HCT116 (cell line): ENCODE measurements at regions not wholly inside any gene's neighbourhood (a gene's known extent, or its start where the extent isn't known, plus 50 kb on each side); places are given as distances from the start of the nearest gene placed in this dataset.

ENCODE experiments used
- ATAC-seq: fragments of 200-7000 bp; cut with Tn5 transposase; 2 replicates; pipeline ENCODE4 v1.9.1; 2020; ENCODE audit warnings: mild to moderate bottlenecking, moderate library complexity
- BruUV-seq: library from RNA; stranded (reverse); fragments of 400-500 nt; replicated peaks from 2 replicates; lab custom pipeline; 2021; lab: Mats Ljungman, UMichigan
- CTCF ChIA-PET: fragments of 300-600 bp; sonication (Branson Sonifier 250); formaldehyde crosslinking; loops from one replicate; lab custom pipeline; 2021; ENCODE audit warnings: antibody characterized with exemption; lab: Charles Lee
- POLR2A ChIA-PET: fragments of 300-600, 350-600 bp; sonication (Branson Sonifier 250); formaldehyde crosslinking; loops from one replicate; lab custom pipeline; 2021; ENCODE audit warnings: antibody characterized with exemption; lab: Charles Lee
- RAD21 ChIA-PET, 2 experiments: fragments of 300-600 bp; sonication (Branson Sonifier 250); formaldehyde crosslinking; loops; one replicate each; lab custom pipeline; 2023; ENCODE audit warnings: low total read pairs in 2 of 2; ENCODE audit not compliant: uncharacterized antibody in 2 of 2, unreplicated experiment in 2 of 2, low non-redundant PET in 1 of 2; lab: Charles Lee
- DNase-seq: peaks from one replicate; pipeline ENCODE4 v3.0.0-alpha.2; 2010; ENCODE audit warnings: low read depth, low spot score
- H2AFZ ChIP-seq: fragments of 200-600 bp; shearing (Covaris generic), sonication (generic); 2 replicates; pipeline ENCODE4 v1.6.1; 2017; ENCODE audit warnings: low read depth, mixed run types, mixed read lengths, antibody characterized with exemption, low read length; ENCODE audit not compliant: poor library complexity, severe bottlenecking
- H3K27ac ChIP-seq: 2 replicates; pipeline ENCODE4 v1.5.1; 2012; ENCODE audit warnings: low read depth, low read length
- H3K27me3 ChIP-seq: fragments of 200-600 bp; sonication (generic); 2 replicates; pipeline ENCODE4 v1.6.1; 2016; ENCODE audit warnings: mixed run types, low read length, mixed read lengths; ENCODE audit not compliant: insufficient read depth
- H3K36me3 ChIP-seq, 2 experiments: fragments of 200-500 bp in 1 of 2; fragments of 200-600 bp in 1 of 2; sonication (Bioruptor generic) in 1 of 2; sonication (generic) in 1 of 2; 2 replicates each; pipeline versions ENCODE4 v1.5.1 to v1.6.1; 2014 to 2016; ENCODE audit warnings: low read length in 2 of 2, inconsistent platforms in 1 of 2, mixed read lengths in 1 of 2, mixed run types in 1 of 2; ENCODE audit not compliant: insufficient read depth in 2 of 2, control insufficient read depth in 1 of 2
- H3K4me1 ChIP-seq, 2 experiments: fragments of 200-600 bp in 1 of 2; sonication (generic) in 1 of 2; 2 replicates each; pipeline versions ENCODE4 v1.5.1 to v1.6.1; 2012 to 2017; ENCODE audit warnings: low read length in 2 of 2, inconsistent platforms in 1 of 2, mild to moderate bottlenecking in 1 of 2, mixed read lengths in 1 of 2, mixed run types in 1 of 2, moderate library complexity in 1 of 2; ENCODE audit not compliant: insufficient read depth in 2 of 2, control insufficient read depth in 1 of 2
- H3K4me2 ChIP-seq: fragments of 200-600 bp; sonication (generic); 2 replicates; pipeline ENCODE4 v1.6.1; 2017; ENCODE audit warnings: mixed run types, low read length, mixed read lengths
- H3K4me3 ChIP-seq, 2 experiments: fragments of 200-600 bp in 1 of 2; sonication (generic) in 1 of 2; replicated peaks in 1 of 2; 2 replicates each; pipeline ENCODE4 v1.5.1; 2011 to 2016; ENCODE audit warnings: low read length in 2 of 2, control low read depth in 1 of 2, low read depth in 1 of 2, mild to moderate bottlenecking in 1 of 2, mixed read lengths in 1 of 2, mixed run types in 1 of 2
- H3K79me2 ChIP-seq: fragments of 200-600 bp; sonication (generic); 2 replicates; pipeline ENCODE4 v1.6.1; 2017; ENCODE audit warnings: mild to moderate bottlenecking, mixed run types, low read length, moderate library complexity, mixed read lengths; ENCODE audit not compliant: insufficient read depth
- H3K9ac ChIP-seq: fragments of 200-600 bp; sonication (generic); 2 replicates; pipeline ENCODE4 v1.6.1; 2016; ENCODE audit warnings: low read length, mixed read lengths
- H3K9me2 ChIP-seq: fragments of 200-600 bp; sonication (generic), shearing (Covaris generic); 2 replicates; pipeline ENCODE4 v1.6.1; 2017; ENCODE audit warnings: mixed run types, mild to moderate bottlenecking, moderate library complexity; ENCODE audit not compliant: insufficient read depth
- H3K9me3 ChIP-seq, 2 experiments: fragments of 200-500 bp in 1 of 2; fragments of 200-600 bp in 1 of 2; sonication (Bioruptor generic) in 1 of 2; sonication (generic) in 1 of 2; 2 replicates each; pipeline ENCODE4 v1.6.1; 2014 to 2017; ENCODE audit warnings: low read length in 2 of 2, mixed read lengths in 2 of 2, inconsistent platforms in 1 of 2, low read depth in 1 of 2, mild to moderate bottlenecking in 1 of 2, mixed run types in 1 of 2, moderate library complexity in 1 of 2; ENCODE audit not compliant: control insufficient read depth in 1 of 2, insufficient read depth in 1 of 2
- H4K20me1 ChIP-seq: fragments of 200-600 bp; sonication (generic), shearing (Covaris generic); 2 replicates; pipeline ENCODE4 v1.6.1; 2017; ENCODE audit warnings: mixed run types, mild to moderate bottlenecking, moderate library complexity; ENCODE audit not compliant: insufficient read depth
- CBX3 ChIP-seq: IDR thresholded peaks from 2 replicates; pipeline ENCODE4 v1.6.1; 2012; ENCODE audit warnings: low read depth
- CEBPB ChIP-seq: IDR thresholded peaks from 2 replicates; pipeline ENCODE4 v1.6.1; 2012; ENCODE audit warnings: low read depth
- EZH2phosphoT487 ChIP-seq: fragments of 200-600 bp; IDR thresholded peaks from 2 replicates; pipeline ENCODE4 v1.6.1; 2018; ENCODE audit warnings: antibody characterized with exemption, borderline replicate concordance
- JUND ChIP-seq: IDR thresholded peaks from 2 replicates; pipeline ENCODE4 v1.6.1; 2012
- MAX ChIP-seq: IDR thresholded peaks from 2 replicates; pipeline ENCODE4 v1.6.1; 2012
- POLR2AphosphoS5 ChIP-seq: IDR thresholded peaks from 2 replicates; pipeline ENCODE4 v1.6.1; 2011; ENCODE audit warnings: mild to moderate bottlenecking, low read depth, low read length, moderate library complexity
- REST ChIP-seq: IDR thresholded peaks from 2 replicates; pipeline ENCODE4 v1.6.1; 2012; ENCODE audit warnings: low read depth
- SIN3A ChIP-seq: IDR thresholded peaks from 2 replicates; pipeline ENCODE4 v1.6.1; 2012; ENCODE audit warnings: low read depth
- SP1 ChIP-seq: IDR thresholded peaks from 2 replicates; pipeline ENCODE4 v1.6.1; 2012; ENCODE audit warnings: low read depth
- SRF ChIP-seq: IDR thresholded peaks from 2 replicates; pipeline ENCODE4 v1.6.1; 2012; ENCODE audit warnings: low read depth
- intact Hi-C: fragments of 100-400 bp; cut with micrococcal nuclease; formaldehyde crosslinking; loops from 2 replicates; pipeline ENCODE4 v1.10.0; 2022
- TF ChIP-seq, protein P1 (sequence below): IDR thresholded peaks from 2 replicates; pipeline ENCODE4 v1.6.1; 2011; ENCODE audit warnings: mild to moderate bottlenecking, low read length, moderate library complexity; ENCODE audit not compliant: insufficient replicate concordance; ENCODE audit errors: extremely low read depth
- TF ChIP-seq, protein P2 (sequence below), 3 experiments: fragments of 200-600 bp in 1 of 3; sonication (generic) in 1 of 3; IDR thresholded peaks in 2 of 3; conservative IDR thresholded peaks in 1 of 3; 2 replicates each; pipeline ENCODE4 v1.5.1; 2012 to 2017; ENCODE audit warnings: low read depth in 2 of 3, low read length in 2 of 3, antibody characterized with exemption in 1 of 3, borderline replicate concordance in 1 of 3, control low read depth in 1 of 3, mild to moderate bottlenecking in 1 of 3, mixed read lengths in 1 of 3, mixed run types in 1 of 3, moderate library complexity in 1 of 3; ENCODE audit not compliant: insufficient read depth in 1 of 3

- Histone ChIP-seq H3K9ac (no peak overlapping the region), H2AFZ (no peak overlapping the region), H3K4me3 (no peak overlapping the region), H3K9me3 (peaks cover 0 to 8% of the 10 kb centered on the region in 2 experiments; a peak in 2 of 4 replicates), H3K36me3 (no peaks in the 10 kb centered on the region), H3K27me3 (no peaks in the 10 kb centered on the region), H4K20me1 (no peaks in the 10 kb centered on the region), H3K4me2 (no peak overlapping the region), H3K79me2 (no peaks in the 10 kb centered on the region), H3K4me1 (no peaks in the 10 kb centered on the region), H3K9me2 (no peaks in the 10 kb centered on the region; the same call in 1 of the 2 replicates), H3K27ac (no peak overlapping the region)
- POLR2A ChIA-PET = no interaction called here
- intact Hi-C loops = no loop called here
- CTCF ChIA-PET = no interaction called here
- TF ChIP-seq, protein P1, sequence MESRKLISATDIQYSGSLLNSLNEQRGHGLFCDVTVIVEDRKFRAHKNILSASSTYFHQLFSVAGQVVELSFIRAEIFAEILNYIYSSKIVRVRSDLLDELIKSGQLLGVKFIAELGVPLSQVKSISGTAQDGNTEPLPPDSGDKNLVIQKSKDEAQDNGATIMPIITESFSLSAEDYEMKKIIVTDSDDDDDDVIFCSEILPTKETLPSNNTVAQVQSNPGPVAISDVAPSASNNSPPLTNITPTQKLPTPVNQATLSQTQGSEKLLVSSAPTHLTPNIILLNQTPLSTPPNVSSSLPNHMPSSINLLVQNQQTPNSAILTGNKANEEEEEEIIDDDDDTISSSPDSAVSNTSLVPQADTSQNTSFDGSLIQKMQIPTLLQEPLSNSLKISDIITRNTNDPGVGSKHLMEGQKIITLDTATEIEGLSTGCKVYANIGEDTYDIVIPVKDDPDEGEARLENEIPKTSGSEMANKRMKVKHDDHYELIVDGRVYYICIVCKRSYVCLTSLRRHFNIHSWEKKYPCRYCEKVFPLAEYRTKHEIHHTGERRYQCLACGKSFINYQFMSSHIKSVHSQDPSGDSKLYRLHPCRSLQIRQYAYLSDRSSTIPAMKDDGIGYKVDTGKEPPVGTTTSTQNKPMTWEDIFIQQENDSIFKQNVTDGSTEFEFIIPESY = no peak
- TF ChIP-seq CBX3 = peak; percentile 40; the same call in 1 of the 2 replicates
- no peak for TF ChIP-seq MAX
- TF ChIP-seq POLR2AphosphoS5 = no peak
- ATAC-seq (no peak), DNase-seq (no peak)
- RAD21 ChIA-PET = no interaction called here
- BruUV-seq = no TSS peak
Observed at GRCh38 chr20:2219481-2220006, 76.3 kb upstream of the TGM3 start.

GRCh38 chr20:2220298-2220697, 75.5 kb upstream of the TGM3 start:
- intact Hi-C loops = no loop called here
- ChIA-PET POLR2A (no interaction called here), CTCF (no interaction called here), RAD21 (no interaction called here)
- no peak overlapping the region for H3K9ac ChIP-seq
- ATAC-seq = no peak
- no peaks in the 10 kb centered on the region for H4K20me1 ChIP-seq
- no TSS peak for BruUV-seq
- no peaks in the 10 kb centered on the region; the same call in 1 of the 2 replicates for H3K9me2 ChIP-seq
- H3K4me1 ChIP-seq = no peaks in the 10 kb centered on the region
- no peak overlapping the region for H3K27ac ChIP-seq
- no peak overlapping the region for H3K4me3 ChIP-seq
- no peak overlapping the region for H3K4me2 ChIP-seq
- no peak for DNase-seq
- H3K27me3 ChIP-seq = no peaks in the 10 kb centered on the region
- no peaks in the 10 kb centered on the region for H3K79me2 ChIP-seq
- H3K36me3 ChIP-seq = no peaks in the 10 kb centered on the region
- peaks cover 0 to 8% of the 10 kb centered on the region in 2 experiments; a peak in 2 of 4 replicates for H3K9me3 ChIP-seq
- no peak overlapping the region for H2AFZ ChIP-seq
- TF ChIP-seq MAX (no peak), SIN3A (no peak), SRF (no peak), JUND (no peak), REST (no peak), CEBPB (no peak), EZH2phosphoT487 (no peak), SP1 (no peak)
- TF ChIP-seq, protein P2, sequence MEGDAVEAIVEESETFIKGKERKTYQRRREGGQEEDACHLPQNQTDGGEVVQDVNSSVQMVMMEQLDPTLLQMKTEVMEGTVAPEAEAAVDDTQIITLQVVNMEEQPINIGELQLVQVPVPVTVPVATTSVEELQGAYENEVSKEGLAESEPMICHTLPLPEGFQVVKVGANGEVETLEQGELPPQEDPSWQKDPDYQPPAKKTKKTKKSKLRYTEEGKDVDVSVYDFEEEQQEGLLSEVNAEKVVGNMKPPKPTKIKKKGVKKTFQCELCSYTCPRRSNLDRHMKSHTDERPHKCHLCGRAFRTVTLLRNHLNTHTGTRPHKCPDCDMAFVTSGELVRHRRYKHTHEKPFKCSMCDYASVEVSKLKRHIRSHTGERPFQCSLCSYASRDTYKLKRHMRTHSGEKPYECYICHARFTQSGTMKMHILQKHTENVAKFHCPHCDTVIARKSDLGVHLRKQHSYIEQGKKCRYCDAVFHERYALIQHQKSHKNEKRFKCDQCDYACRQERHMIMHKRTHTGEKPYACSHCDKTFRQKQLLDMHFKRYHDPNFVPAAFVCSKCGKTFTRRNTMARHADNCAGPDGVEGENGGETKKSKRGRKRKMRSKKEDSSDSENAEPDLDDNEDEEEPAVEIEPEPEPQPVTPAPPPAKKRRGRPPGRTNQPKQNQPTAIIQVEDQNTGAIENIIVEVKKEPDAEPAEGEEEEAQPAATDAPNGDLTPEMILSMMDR (IDR thresholded peaks at IDR 0.05 in 2 of 3, conservative IDR thresholded peaks at IDR 0.05 in 1 of 3; ENCODE audit: borderline replicate concordance in 1 of 3, insufficient read depth in 1 of 3, low read depth in 2 of 3, low read length in 2 of 3) = no peak
